Fibroblast of upper back skin (primary cell): ENCODE measurements at regions not wholly inside any gene's neighbourhood (a gene's known extent, or its start where the extent isn't known, plus 50 kb on each side); places are given as distances from the start of the nearest gene placed in this dataset.
A peak's percentile ranks its signal among the peaks of the same experiment; 100 is the strongest.
"Not testable (repeated sequence)": the region's sequence is repeated elsewhere in the genome, so short reads cannot be mapped to it uniquely, and the experiment has no call there.

Experiments used
- DNase-seq: peaks from one replicate; pipeline ENCODE4 v3.0.0-alpha.2; 2013

DNA sequence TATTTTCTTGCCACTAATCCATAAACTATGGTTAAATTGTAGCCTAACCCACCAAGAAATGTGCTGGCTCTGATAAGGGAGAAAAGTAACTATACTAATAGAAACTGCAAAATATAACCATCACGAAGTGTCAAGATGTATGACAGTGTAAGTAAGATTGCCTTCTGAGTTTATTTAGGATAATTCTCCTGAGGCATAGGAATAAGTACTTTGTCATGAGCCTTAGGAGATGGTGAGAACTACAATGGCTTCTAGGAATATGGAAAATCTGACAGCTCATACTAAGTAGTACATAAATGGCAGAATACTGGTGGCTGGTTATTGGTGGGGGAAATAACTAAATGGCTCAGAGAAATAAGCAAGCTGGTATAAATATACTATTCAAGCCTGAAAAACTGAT lies 543.9 kb downstream of the PRR16 start:
- no peak for DNase-seq

GRCh38 chr5:121009058-121009457 lies 545.0 kb downstream of the PRR16 start:
- DNase-seq = no peak

DNA sequence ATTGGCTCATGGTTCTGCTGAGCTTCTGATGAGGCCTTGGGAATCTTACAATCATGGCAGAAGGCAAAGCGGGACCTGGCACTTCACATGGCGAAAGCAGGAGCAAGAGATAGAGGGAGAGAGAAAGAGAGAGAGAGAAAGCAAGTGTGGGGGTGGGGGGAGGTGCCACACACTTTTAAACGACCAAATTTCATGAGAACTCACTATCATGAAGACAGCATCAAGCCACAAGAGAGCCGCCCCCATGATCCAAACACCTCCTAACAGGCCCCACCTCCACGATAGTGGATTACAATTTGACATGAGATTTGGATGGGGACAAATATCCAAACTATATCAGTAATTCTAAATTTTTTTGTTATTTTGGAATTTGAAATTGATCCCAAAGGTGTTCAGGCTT lies 553.9 kb downstream of the PRR16 start:
- DNase-seq = no peak

DNA sequence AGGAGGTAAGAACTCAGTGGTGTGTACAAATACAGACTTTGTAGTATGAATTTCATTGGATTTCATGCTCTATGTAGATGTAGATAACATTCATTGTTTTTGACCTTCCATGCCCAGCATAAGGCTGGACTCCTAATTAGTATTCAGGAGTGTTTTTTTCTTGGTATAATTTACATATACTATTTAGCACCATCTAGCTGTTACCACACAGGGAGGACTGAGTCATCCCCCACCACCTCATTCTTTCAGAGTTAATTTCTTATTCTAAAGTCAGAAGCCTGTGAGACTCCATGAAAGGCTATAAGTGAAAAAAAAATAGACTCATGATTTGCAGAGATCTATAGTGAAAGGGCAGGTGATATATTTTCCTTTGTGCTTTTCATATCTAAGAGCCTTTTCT lies 555.0 kb downstream of the PRR16 start:
- no peak for DNase-seq

- DNase-seq = no peak
Measured at GRCh38 chr5:121019734-121020133, 555.6 kb downstream of the PRR16 start.

DNA sequence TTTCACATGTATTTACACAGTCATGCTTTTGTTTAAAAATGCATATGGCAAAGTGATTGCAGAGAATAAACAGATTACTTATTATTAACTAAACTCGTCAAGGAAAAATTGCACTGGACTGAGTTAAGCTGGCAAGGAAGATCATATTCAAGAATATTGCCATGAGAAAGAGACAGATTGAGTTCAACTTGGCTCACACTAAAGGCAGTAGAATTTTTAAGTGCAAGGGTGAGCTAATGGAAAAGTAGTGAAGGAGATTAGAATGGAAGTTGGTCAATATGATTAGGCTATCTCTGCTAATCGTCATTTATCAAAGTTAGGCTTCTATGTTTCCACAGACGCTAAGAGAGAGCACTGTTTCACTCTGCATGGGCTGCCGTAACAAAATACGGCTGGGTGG lies 557.6 kb downstream of the PRR16 start:
- no peak for DNase-seq

DNA sequence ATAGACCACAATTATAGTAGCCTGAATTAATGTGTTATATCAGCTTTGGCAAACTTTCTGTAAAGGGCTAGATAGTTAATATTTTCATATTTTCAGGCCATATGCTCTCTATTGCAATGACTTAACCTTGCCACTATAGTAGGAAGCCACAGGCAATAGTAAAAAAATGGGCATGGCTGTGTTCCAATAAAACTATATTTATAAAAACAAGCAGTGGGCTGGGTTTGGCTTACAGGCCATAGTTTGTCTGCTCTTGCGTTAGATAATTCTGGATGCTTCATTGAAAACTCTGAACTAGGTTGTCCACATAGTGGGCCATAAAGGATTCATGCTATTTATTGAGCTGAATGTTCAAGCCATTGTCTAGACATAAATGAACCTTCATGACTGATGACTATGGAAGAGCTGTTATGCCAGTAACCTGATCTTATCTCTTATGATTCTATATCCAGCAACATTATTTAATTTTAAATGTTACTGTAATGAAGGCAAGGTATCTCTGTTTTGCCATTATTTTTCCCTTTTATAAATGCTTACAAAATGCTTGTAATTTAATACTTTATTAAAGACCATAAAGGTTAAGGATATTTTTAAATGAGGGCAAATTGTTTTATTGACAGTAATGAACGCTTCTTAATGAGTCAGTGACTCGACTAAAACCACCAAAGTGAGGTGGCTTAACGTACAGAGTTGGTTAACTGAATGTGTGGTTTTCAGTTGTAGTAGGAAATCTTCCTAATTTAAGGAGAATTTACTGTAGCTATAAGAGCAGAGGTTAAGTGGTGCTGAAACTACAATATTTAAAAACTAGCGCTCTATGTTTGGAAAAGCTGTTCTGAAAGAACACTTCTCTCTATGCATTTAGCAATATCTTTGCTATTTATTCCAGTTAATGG lies 560.6 kb downstream of the PRR16 start:
- no peak for DNase-seq

DNA sequence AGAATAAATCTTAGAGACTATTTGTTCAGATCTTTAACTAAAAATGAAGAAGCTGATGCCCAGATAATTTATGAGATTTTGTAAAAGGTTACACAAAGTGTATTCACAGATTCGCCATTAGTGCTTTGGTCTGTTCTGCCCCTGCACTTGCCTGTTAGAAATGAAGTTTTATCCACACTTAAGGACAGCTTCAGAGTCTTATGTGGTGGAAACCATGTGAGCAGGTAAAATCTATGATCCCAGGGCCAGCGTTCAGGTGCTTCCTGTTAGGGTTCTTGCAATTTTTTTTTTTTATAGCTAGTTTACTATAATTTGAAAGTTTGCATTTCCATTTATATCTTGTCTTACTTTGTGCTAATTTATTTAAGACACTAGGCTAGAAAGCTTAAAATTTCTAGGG lies 561.6 kb downstream of the PRR16 start:
- no peak for DNase-seq

DNA sequence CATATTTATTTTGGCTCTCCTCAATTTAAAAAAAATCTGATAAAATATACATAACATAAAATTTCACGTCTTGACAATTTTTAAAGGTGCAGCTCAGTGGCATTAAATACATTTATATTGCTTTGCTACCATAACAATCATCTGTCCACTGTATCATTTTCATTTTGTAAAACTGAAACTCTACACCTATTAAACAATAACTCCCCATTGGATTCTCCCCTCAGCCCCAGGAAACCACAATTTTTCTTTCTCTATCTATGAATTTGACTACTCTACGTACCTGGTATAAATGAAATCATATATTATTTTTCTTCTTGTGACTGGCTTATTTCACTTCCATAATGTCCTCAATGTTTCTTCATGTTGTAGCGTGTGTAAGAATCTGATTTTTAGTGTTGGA lies 563.5 kb downstream of the PRR16 start:
- DNase-seq = no peak

- peak; percentile 92 for DNase-seq
Measured at GRCh38 chr5:121029536-121030245, 565.6 kb downstream of the PRR16 start.

- peak; percentile 94 for DNase-seq
Measured at GRCh38 chr5:121031491-121031890, 567.4 kb downstream of the PRR16 start.

- DNase-seq = peak; percentile 53
Measured at GRCh38 chr5:121033334-121033733, 569.2 kb downstream of the PRR16 start.

- no peak for DNase-seq
Measured at GRCh38 chr5:121038438-121038837, 574.3 kb downstream of the PRR16 start.

DNA sequence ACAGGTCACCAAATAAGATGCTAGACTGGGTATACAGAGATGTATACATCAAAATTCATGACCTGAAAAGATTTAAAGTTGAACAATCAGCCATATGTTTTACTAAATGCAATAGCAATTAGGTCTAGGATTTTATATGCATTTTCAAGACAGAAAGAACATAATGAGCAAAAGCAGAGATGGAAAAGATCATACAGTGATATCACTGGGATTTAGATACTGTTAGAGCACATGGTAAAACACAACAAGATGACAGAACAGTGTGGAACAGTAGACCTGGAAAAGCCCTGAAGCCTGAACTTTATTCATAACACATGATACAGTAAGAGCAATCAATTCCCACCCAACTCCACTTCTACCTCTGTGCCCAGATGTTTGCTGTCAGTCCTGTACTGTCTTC lies 585.9 kb downstream of the PRR16 start:
- DNase-seq = no peak

GRCh38 chr5:121053055-121053985 lies 589.2 kb downstream of the PRR16 start:
- peak; percentile 29 for DNase-seq

DNA sequence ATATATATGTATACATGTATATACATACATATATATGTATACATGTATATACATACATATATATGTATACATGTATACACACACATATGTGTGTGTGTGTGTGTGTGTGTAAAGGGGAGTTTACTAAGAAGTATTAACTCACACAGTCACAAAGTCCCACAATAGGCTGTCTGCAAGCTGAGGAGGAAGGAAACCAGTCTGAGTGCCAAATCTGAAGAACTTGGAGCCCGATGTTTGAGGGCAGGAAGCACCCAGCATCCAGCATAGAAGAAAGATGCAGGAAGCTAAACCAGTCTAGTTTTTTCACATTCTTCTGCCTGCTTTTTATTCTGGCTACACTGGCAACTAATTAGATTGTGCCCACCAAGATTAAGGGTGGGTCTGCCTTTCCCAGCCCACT lies 591.5 kb downstream of the PRR16 start:
- no peak for DNase-seq

GRCh38 chr5:121064241-121064640 lies 600.1 kb downstream of the PRR16 start:
- not testable (repeated sequence) for DNase-seq

DNA sequence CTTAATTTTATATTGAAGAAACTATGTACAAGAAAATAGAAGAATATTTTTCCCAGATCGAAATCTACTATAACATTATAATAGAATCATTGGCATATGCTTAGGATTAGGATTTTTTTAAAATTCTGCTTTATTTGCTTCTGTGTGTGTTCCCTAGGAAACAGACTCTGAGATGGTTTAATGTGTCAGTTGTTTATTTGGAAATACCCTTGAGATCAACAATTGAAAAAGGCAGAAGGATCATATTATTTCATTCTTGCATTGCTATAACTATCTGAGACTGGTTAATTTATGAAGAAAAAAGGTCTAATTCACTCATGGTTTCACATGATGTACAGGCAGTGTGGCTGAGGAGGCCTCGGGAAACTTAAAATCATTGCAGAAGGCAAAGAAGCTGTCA lies 622.6 kb downstream of the PRR16 start:
- no peak for DNase-seq

- no peak for DNase-seq
Measured at GRCh38 chr5:121087560-121087959, 623.5 kb downstream of the PRR16 start.

- DNase-seq = no peak
Measured at GRCh38 chr5:121088341-121088740, 624.2 kb downstream of the PRR16 start.

DNA sequence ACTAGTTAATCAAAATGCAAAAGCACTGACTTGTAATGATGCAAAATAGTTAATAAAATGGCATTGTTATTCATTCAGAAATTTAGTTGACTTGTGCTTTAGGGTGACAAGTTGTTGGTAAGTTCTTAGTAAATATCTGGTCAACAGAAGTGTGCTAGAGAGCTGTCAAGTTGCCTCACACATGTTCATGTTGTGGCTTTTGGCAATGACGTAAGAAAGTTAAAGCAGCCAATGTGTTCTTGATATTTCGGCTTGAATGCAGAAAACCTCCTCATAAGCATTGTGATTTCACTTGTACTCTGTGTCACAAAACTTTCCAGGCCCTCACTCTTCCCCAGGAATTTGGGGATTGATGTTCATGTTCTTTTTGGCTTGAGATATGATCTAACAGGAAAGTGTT lies 626.7 kb downstream of the PRR16 start:
- peak; percentile 21 for DNase-seq

- no peak for DNase-seq
Measured at GRCh38 chr5:121100931-121101330, 636.8 kb downstream of the PRR16 start.

GRCh38 chr5:121105921-121106320 lies 641.8 kb downstream of the PRR16 start:
- DNase-seq = no peak
